Glomerular visceral epithelial cell (primary cell): ENCODE measurements at regions not wholly inside any gene's neighbourhood (a gene's known extent, or its start where the extent isn't known, plus 50 kb on each side); places are given as distances from the start of the nearest gene placed in this dataset.
"Not testable (repeated sequence)": the region's sequence is repeated elsewhere in the genome, so short reads cannot be mapped to it uniquely, and the experiment has no call there.

ENCODE experiments used
- DNase-seq: peaks from one replicate; pipeline ENCODE4 v3.0.0-alpha.2; 2016; ENCODE audit errors: extremely low spot score

GRCh38 chrX:92081250-92081649 lies 302.1 kb downstream of the PCDH11X start:
- not testable (repeated sequence) for DNase-seq

DNA sequence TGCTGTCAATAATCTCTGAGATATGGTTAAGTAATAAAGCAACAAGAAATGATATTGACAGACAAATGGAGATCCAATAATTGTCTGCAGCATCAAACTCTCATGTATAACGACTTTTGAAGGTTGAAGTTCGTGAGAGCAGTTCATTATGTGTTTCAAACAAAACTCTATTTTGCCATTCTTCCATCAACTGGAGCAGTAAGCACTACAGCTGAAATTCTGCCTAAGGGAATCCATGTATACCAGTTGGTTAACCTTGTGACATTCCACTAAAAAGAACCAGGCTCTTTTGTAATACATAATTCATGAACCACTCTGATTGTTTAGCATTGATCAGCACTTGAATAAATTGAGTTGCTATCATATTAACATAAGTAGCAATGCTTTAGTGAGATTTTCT lies 311.6 kb downstream of the PCDH11X start:
- not testable (repeated sequence) for DNase-seq

DNA sequence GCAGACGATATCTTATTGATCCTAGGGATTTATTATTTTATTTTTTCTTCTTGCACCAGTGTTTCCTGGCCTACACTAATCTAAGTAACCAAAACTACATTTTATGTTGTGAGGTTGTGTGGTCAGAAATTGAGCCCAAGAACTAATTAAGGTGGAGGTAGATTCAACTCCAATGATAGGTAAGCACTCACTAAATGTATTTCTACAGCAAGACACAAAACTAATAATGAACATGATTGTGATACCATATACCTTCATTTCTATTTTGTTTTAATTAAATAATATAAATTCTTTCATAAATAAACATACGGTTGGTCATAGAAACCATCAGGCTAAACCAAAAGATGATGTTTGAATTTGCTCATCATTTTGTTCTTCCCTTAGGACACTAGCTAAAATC lies 319.0 kb downstream of the PCDH11X start:
- not testable (repeated sequence) for DNase-seq

DNA sequence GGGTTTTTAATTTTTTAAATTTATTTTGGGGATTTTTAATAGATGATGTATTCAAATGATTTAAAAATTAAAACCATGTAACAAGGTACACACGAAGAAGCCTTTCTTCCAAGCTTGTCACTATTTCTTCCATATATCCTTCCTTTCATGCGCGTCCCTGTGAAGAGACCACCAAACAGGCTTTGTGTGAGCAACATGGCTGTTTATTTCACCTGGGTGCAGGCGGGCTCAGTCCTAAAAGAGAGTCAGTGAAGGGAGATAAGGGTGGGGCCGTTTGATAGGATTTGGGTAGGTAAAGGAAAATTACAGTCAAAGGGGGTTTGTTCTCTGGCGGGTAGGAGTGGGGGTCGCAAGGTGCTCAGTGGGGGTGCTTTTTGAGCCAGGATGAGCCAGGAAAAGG lies 320.9 kb downstream of the PCDH11X start:
- DNase-seq = not testable (repeated sequence)

- not testable (repeated sequence) for DNase-seq
Measured at GRCh38 chrX:92105693-92106092, 326.5 kb downstream of the PCDH11X start.

GRCh38 chrX:92106671-92107070 lies 327.5 kb downstream of the PCDH11X start:
- DNase-seq = not testable (repeated sequence)

GRCh38 chrX:92110410-92110911 lies 331.3 kb downstream of the PCDH11X start:
- not testable (repeated sequence) for DNase-seq

- DNase-seq = not testable (repeated sequence)
Measured at GRCh38 chrX:92117701-92118100, 338.5 kb downstream of the PCDH11X start.

GRCh38 chrX:92163035-92163434 lies 383.9 kb downstream of the PCDH11X start:
- not testable (repeated sequence) for DNase-seq

GRCh38 chrX:92209936-92210335 lies 430.8 kb downstream of the PCDH11X start:
- no peak for DNase-seq

GRCh38 chrX:92213786-92214185 lies 434.6 kb downstream of the PCDH11X start:
- DNase-seq = no peak

DNA sequence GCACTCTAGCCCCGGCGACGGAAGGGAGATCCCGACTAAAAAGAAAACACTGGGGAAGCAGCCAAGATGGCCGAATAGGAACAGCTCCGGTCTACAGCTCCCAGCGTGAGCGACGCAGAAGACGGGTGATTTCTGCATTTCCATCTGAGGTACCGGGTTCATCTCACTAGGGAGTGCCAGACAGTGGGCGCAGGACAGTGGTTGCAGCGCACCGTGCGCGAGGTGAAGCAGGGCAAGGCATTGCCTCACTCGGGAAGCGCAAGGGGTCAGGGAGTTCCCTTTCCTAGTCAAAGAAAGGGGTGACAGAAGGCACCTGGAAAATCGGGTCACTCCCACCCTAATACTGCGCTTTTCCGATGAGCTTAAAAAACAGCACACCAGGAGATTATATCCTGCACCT lies 435.8 kb downstream of the PCDH11X start:
- DNase-seq = not testable (repeated sequence)

DNA sequence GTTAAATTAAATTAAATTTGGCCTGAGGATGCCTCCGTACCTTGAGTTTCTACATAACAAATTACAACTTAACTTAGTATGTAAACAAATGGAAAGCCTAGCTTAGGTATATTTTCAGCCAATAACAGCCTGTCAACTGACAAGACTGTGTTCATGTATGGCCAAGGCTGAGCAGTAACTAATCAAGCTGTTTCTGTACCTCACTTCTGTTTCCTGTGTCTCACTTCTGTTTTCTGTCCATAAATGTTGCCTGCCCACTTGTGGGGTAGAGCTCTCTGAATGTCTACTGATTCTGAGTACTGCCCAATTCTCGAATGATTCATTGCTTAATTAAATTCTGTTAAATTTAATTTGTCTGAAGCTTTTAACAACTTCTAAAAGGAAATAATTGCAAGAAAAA lies 445.2 kb downstream of the PCDH11X start:
- no peak for DNase-seq

- DNase-seq = no peak
Measured at GRCh38 chrX:92230628-92231027, 451.5 kb downstream of the PCDH11X start.

GRCh38 chrX:92231391-92231790 lies 452.2 kb downstream of the PCDH11X start:
- DNase-seq = no peak

DNA sequence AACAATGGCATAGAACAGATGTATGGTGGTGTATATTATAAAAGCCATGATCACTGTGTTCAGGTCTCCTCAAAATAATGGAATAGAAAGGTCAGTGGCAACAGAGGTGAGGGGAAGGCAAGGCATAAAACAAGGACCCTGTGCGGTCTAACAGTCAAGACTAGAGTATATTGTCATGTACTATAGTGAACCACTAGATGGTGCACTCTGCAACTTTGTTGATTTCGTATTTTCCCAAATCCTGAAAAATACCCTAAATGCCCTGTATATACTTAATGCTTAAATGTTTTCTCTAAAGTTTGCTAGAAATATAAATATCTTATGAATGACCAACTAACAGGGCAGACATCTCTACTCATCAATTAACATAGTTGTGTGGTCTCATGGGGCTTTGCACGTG lies 453.0 kb downstream of the PCDH11X start:
- DNase-seq = peak; percentile 0

DNA sequence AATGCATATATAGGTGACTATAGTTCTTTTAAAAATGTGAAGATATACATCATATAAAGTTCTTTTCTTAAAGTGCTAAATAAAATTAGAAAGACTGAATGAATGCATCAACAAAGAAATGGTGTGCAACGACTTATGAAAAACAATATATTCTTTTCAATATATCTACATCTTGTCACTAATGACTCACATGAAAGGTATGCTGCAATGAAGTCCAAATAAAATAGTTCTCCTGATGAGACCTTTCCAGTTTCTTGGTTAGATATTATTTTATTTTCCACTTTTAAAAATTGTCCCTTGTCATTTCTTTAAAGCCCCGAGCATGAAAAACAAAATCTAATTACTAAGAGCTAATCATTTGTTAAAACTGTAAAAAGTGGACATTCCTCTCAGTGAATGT lies 462.1 kb downstream of the PCDH11X start:
- DNase-seq = no peak

- DNase-seq = peak; percentile 33
Measured at GRCh38 chrX:92247076-92247475, 467.9 kb downstream of the PCDH11X start.

- no peak for DNase-seq
Measured at GRCh38 chrX:92249125-92249524, 469.9 kb downstream of the PCDH11X start.

- DNase-seq = no peak
Measured at GRCh38 chrX:92260102-92260501, 480.9 kb downstream of the PCDH11X start.

DNA sequence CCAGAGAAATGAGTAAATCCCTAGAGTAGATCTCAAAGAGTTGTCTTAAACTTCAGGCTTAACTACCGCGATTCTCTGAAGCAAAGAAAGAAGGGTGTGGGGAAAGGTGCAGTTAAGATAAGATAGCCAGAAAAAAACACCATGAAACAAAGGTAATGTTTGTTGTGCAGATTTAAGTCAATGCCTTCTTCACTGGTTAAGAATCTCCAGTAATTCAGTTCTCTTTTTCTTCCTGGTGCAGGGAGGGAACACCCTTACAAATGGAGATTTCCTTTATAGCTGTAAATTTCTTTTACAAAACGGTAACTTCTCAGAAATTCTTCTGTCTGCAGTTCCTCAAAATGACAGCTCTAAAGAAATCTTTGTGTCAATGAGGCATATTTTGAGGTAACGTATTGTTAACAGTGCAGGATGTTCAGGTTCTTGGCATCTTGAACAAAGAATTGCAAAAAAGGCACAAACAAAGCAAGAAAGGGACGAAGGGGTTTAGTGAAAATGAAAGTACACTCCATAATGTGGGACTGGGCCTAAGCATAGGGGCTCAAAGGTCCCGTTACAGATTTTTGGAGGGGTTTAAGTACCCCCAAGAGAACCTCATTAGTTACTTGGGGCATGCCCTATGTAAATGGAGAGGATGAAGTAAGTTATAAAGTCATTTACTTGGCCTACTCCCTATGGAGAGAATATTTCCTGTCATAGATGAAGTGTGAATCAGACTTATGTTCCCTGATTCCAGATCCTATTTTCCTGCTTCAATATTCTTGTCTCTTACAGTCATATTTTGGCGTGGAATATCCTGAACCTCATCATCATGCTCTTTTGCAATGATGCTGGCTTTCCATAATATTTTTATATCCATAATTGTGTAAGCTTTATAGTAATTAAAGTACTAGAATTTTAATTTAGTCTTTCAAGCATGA lies 492.0 kb downstream of the PCDH11X start:
- DNase-seq = no peak

DNA sequence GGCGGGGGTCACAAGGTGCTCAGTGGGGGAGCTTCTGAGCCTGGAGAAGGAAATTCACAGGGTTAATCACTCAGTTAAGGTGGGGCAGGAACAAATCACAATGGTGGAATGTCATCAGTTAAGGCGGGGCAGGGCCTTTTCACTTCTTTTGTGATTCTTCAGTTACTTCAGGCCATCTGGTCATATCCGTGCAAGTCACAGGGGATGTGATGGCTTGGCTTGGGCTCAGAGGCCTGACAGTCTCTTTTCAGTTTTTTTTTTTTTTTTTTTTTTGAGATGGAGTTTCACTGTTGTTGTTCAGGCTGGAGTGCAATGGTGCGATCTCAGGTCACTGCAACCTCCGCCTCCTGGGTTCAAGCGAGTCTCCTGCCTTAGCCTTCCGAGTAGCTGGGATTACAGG lies 499.4 kb downstream of the PCDH11X start:
- not testable (repeated sequence) for DNase-seq

DNA sequence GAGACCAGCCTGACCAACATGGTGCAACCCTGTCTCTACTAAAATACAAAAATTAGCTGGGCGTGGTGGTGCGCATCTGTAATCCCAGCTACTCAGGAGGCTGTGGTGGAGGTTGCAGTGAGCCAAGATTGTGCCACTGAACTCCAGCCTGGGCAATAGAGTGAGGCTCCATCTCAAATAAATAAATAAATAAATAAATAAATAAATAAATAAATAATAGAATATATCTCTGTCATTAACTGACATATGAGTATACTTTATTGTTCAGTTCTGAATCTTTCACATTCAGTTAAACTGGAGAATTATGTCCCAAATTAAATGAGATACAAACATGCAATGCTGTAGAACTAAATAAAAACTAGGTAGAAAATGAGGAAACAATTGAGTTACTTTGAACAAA lies 501.2 kb downstream of the PCDH11X start:
- not testable (repeated sequence) for DNase-seq
